ENCODE measurements at regions not wholly inside any gene's neighbourhood (a gene's known extent, or its start where the extent isn't known, plus 50 kb on each side); places are given as distances from the start of the nearest gene placed in this dataset.
A peak's percentile ranks its signal among the peaks of the same experiment; 100 is the strongest.
"Not testable (repeated sequence)": the region's sequence is repeated elsewhere in the genome, so short reads cannot be mapped to it uniquely, and the experiment has no call there.

GRCh38 chrX:1012678-1013300 is 199.7 kb downstream of the CRLF2 start:
- DNase-seq (ENCODE audit: low spot score): no peak

- no peak for DNase-seq (ENCODE audit: low spot score)
Observed at GRCh38 chrX:1011691-1012283, 200.7 kb downstream of the CRLF2 start.

- DNase-seq (ENCODE audit: low spot score): no peak
Observed at GRCh38 chrX:1009771-1010170, 202.7 kb downstream of the CRLF2 start.

GRCh38 chrX:1006156-1006730 is 206.2 kb downstream of the CRLF2 start:
- no peak for DNase-seq (ENCODE audit: low spot score)

GRCh38 chrX:1002611-1003010 is 209.8 kb downstream of the CRLF2 start:
- no peak for DNase-seq (ENCODE audit: low spot score)

- no peak for DNase-seq (ENCODE audit: low spot score)
Observed at GRCh38 chrX:997631-998137, 214.8 kb downstream of the CRLF2 start.

GRCh38 chrX:994780-995179 is 217.7 kb downstream of the CRLF2 start:
- DNase-seq (ENCODE audit: low spot score): no peak

- peak; percentile 25 for DNase-seq (ENCODE audit: low spot score)
Observed at GRCh38 chrX:989959-990510, 222.4 kb downstream of the CRLF2 start.

- DNase-seq (ENCODE audit: low spot score): not testable (repeated sequence)
Observed at GRCh38 chrX:988530-988929, 223.9 kb downstream of the CRLF2 start.

- no peak for DNase-seq (ENCODE audit: low spot score)
Observed at GRCh38 chrX:981791-982626, 230.4 kb downstream of the CRLF2 start.

GRCh38 chrX:980587-981235 is 231.7 kb downstream of the CRLF2 start:
- DNase-seq (ENCODE audit: low spot score): no peak

GRCh38 chrX:979127-979526 is 233.3 kb downstream of the CRLF2 start:
- DNase-seq (ENCODE audit: low spot score): not testable (repeated sequence)

- DNase-seq (ENCODE audit: low spot score): no peak
Observed at GRCh38 chrX:973010-973632, 239.3 kb downstream of the CRLF2 start.

GRCh38 chrX:968148-968965 is 244.1 kb downstream of the CRLF2 start:
- DNase-seq (ENCODE audit: low spot score): no peak

- no peak for DNase-seq (ENCODE audit: low spot score)
Observed at GRCh38 chrX:966396-967070, 245.9 kb downstream of the CRLF2 start.

- DNase-seq (ENCODE audit: low spot score): no peak
Observed at GRCh38 chrX:964831-965416, 247.5 kb downstream of the CRLF2 start.

- no peak for DNase-seq (ENCODE audit: low spot score)
Observed at GRCh38 chrX:960821-961220, 251.6 kb downstream of the CRLF2 start.

- no peak for DNase-seq (ENCODE audit: low spot score)
Observed at GRCh38 chrX:959595-959994, 252.9 kb downstream of the CRLF2 start.

GRCh38 chrX:955168-955781 is 257.2 kb downstream of the CRLF2 start:
- not testable (repeated sequence) for DNase-seq (ENCODE audit: low spot score)

All from AG20443 (cell line).